Immature natural killer cell (primary cell): ENCODE measurements at regions not wholly inside any gene's neighbourhood (a gene's known extent, or its start where the extent isn't known, plus 50 kb on each side); places are given as distances from the start of the nearest gene placed in this dataset.
"Not testable (repeated sequence)": the region's sequence is repeated elsewhere in the genome, so short reads cannot be mapped to it uniquely, and the experiment has no call there.

Experiments used
- DNase-seq, 3 donors: peaks; one replicate each; pipeline ENCODE4 v3.0.0; 2022; ENCODE audit warnings: mixed read lengths in 1 of 3
- H3K27ac Mint-ChIP-seq, 6 donors: one replicate each; pipeline ENCODE4 v1.8.0; 2020; ENCODE audit warnings: mixed read lengths in 6 of 6, mild to moderate bottlenecking in 5 of 6, inconsistent platforms in 4 of 6, moderate library complexity in 3 of 6
- H3K27me3 Mint-ChIP-seq, 3 donors: one replicate each; pipeline ENCODE4 v1.8.0; 2020 to 2021; ENCODE audit warnings: low read depth in 3 of 3, mild to moderate bottlenecking in 3 of 3, mixed read lengths in 3 of 3, moderate library complexity in 3 of 3, inconsistent platforms in 1 of 3
- H3K36me3 Mint-ChIP-seq, 3 donors: one replicate each; pipeline ENCODE4 v1.8.0; 2020; ENCODE audit warnings: mixed read lengths in 3 of 3, inconsistent platforms in 2 of 3, mild to moderate bottlenecking in 2 of 3
- H3K4me1 Mint-ChIP-seq, 2 donors: one replicate each; pipeline ENCODE4 v1.8.0; 2020; ENCODE audit warnings: inconsistent platforms in 2 of 2, mild to moderate bottlenecking in 2 of 2, mixed read lengths in 2 of 2, moderate library complexity in 1 of 2
- H3K4me3 Mint-ChIP-seq, 5 donors: one replicate each; pipeline ENCODE4 v1.8.0; 2020; ENCODE audit warnings: mild to moderate bottlenecking in 5 of 5, mixed read lengths in 5 of 5, inconsistent platforms in 3 of 5, moderate library complexity in 3 of 5
- H3K9me3 Mint-ChIP-seq, 6 donors: one replicate each; pipeline ENCODE4 v1.8.0; 2020; ENCODE audit warnings: mild to moderate bottlenecking in 6 of 6, mixed read lengths in 6 of 6, inconsistent platforms in 4 of 6, moderate library complexity in 3 of 6

DNA sequence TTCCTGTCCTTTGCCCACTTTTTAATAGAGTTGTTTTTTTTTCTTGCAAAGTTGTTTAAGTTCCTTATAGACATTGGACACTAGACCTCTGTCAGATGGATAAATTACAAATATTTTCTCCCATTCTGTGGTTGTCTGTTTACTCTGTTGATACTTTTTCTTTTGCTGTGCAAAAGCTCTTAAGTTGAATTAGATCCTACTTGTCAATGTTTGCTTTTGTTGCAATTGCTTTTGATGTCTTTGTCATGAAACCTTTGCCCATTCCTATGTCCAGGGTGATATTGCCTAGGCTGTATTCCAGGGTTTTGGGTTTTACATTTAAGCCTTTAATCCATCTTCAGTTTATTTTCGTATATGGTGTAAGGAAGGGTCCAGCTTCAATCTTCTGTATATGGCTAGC lies 76.9 kb upstream of the AGR3 start:
- Mint-ChIP-seq H3K27ac (no peak overlapping the region), H3K4me3 (no peak overlapping the region), H3K27me3 (peaks cover 0 to 9% (median 2%) of the 10 kb centered on the region in 3 donors), H3K9me3 (peaks cover 0 to 1% (median 0%) of the 10 kb centered on the region in 6 donors), H3K36me3 (no peaks in the 10 kb centered on the region), H3K4me1 (no peaks in the 10 kb centered on the region)
- no peak for DNase-seq

DNA sequence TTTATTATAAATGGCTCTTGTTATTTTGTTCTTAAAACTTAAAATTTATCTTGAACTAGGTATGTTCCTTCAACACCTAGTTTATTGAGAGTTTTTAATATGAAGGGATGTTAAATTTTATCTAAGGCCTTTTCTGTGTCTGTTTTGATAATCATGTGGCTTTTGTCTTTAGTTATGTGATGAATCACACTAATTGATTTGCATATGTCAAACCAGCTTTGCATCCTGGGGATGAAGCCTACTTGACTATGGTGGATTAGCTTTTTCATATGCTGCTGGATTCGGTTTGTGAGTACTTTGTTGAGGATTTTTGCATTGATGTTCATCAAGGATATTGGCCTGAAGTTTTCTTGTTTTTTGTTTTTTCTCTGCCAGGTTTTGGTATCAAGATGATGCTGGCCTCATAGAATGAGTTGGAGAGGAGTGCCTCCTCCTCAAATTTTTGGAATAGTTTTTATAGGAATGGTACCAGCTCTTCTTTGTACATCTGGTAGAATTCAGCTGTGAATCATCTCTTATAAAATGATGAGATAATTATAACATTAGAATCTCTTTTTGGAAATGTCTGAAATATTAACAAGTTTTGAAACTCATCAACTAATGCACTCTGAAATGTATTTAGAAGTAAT lies 78.7 kb upstream of the AGR3 start:
- no peak overlapping the region for H3K4me3 Mint-ChIP-seq
- H3K27me3 Mint-ChIP-seq: peaks cover 0 to 9% (median 1%) of the 10 kb centered on the region in 3 donors
- no peaks in the 10 kb centered on the region for H3K4me1 Mint-ChIP-seq
- no peak for DNase-seq
- no peaks in the 10 kb centered on the region for H3K36me3 Mint-ChIP-seq
- H3K9me3 Mint-ChIP-seq: peaks cover 0 to 1% (median 0%) of the 10 kb centered on the region in 6 donors
- H3K27ac Mint-ChIP-seq: no peak overlapping the region

DNA sequence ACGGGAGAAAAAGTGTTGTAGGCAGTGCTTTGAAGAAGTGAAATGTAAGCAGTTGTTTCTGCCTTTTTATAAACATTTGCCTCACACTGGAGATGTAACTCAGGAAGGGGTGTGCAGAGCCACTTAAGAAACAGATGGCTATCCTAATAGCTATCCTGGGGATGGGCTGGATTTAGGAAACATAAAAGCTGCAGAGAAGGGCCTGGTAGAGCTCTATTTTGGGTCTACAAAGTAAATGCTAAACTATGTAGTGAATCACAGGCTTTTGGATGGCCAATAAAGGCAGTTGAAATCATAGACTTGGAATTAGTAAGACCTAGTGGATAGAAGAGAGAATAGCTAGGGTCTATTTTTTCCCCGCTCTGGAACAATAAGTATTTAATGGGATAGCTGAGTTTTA lies 79.9 kb upstream of the AGR3 start:
- Mint-ChIP-seq H3K4me3 (no peak overlapping the region), H3K27me3 (peaks cover 0 to 7% (median 1%) of the 10 kb centered on the region in 3 donors), H3K4me1 (no peaks in the 10 kb centered on the region), H3K9me3 (peaks cover 0 to 1% (median 0%) of the 10 kb centered on the region in 6 donors), H3K27ac (no peak overlapping the region), H3K36me3 (no peaks in the 10 kb centered on the region)
- no peak for DNase-seq

DNA sequence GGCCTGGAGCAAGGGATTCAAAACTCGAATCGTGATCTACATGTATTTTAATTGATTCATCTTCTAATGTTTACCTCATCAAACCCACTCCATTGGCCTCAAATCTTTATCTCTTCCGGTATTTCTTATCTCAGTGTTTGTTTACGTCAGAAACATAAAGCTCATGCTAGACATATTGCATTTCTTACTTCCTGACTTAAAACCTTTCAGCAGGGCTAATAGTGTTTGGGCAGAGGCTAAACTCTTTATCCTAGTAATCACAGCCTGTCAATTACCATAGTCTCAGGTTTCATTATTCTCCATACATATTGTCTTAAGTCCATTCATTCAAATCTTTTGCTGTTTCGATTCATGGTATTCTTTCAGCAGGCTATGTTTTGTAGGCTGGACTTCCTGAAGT lies 81.3 kb upstream of the AGR3 start:
- Mint-ChIP-seq H3K36me3 (no peaks in the 10 kb centered on the region), H3K9me3 (peaks cover 0 to 1% (median 0%) of the 10 kb centered on the region in 6 donors), H3K4me3 (no peak overlapping the region), H3K27ac (no peak overlapping the region), H3K27me3 (peaks cover 0 to 7% (median 4%) of the 10 kb centered on the region in 3 donors), H3K4me1 (no peaks in the 10 kb centered on the region)
- DNase-seq: no peak

DNA sequence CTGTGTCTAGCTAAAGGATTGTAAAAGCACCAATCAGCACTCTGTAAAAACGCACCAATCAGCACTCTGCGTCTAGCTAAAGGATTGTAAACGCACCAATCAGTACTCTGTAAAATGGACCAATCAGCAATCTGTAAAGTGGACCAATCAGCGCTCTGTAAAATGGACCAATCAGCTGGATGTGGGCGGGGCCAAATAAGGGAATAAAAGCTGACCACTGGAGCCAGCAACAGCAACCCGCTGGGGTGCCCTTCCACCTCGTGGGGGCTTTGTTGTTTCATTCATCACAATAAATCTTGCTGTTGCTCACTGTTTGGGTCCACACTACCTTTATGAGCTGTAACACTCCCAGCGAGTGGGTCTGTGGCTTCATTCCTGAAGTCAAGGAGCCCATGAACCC lies 83.9 kb upstream of the AGR3 start:
- not testable (repeated sequence) for H3K9me3 Mint-ChIP-seq, H3K4me3 Mint-ChIP-seq, H3K27ac Mint-ChIP-seq, H3K27me3 Mint-ChIP-seq, H3K36me3 Mint-ChIP-seq, DNase-seq, H3K4me1 Mint-ChIP-seq

DNA sequence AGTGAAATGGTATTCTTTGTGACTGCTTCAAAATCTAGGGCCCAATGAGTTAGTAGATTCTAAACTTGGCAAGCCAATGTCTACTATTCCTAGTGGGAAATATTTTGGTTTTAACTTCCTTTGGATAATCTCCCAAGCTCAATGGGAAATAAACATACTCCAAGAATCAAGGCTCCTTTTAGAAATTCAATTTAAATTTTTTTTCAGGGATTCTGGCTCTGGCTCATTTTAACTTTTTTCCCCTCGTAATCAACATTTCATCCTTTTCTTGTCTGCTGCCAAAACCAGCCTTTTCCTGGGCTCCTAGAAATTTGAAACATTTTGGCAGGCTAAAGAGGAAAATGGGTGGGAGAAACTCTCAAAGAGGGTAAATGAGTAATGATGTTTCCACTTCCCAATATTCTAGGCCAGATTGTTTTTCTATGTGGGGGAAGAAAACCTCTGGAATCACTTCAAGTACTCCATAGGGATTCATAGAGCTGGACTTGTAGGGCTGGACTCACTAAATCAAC lies 85.6 kb upstream of the AGR3 start:
- peaks cover 0 to 7% (median 3%) of the 10 kb centered on the region in 3 donors for H3K27me3 Mint-ChIP-seq
- H3K9me3 Mint-ChIP-seq: no peaks in the 10 kb centered on the region
- H3K4me3 Mint-ChIP-seq: no peak overlapping the region
- no peak overlapping the region for H3K27ac Mint-ChIP-seq
- H3K4me1 Mint-ChIP-seq: no peaks in the 10 kb centered on the region
- H3K36me3 Mint-ChIP-seq: no peaks in the 10 kb centered on the region
- no peak for DNase-seq

DNA sequence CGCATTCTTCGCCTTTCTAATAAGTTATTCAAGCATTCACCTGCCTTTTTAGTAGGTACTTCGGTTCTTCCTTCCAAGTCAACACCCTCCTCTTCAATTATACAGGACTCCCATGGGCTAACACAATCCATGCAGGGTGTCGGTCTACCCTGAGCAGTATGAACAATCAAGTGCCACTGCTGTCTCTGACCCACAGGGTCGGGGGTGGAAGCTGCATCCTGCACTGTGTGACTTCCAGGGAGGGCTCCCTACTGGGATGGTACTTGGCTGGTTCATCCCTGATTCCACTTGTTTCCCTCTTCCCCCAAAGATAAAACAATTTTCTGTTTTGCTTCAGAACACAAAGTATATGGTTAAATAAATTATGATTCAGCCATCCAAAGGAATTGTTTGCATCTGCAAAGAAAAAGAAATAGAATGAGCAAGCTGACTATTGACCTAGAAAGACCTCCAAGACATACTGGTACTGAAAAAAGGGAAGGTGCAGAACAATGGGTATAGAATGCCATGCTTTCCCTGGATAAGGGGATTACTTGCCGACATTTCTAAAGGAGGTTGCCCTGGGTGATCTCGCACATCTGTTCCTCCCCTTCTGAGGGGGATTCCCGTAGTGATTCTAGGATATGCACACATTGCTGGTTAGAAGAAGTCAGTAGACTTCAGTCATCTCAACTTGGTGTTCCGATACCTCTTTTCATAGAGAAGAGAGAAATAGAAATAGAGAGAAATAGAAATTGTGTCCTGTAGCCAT lies 89.1 kb upstream of the AGR3 start:
- Mint-ChIP-seq H3K4me3 (no peak overlapping the region), H3K27me3 (peaks cover 0 to 5% (median 5%) of the 10 kb centered on the region in 3 donors), H3K4me1 (no peaks in the 10 kb centered on the region), H3K27ac (no peak overlapping the region), H3K9me3 (no peaks in the 10 kb centered on the region), H3K36me3 (no peaks in the 10 kb centered on the region)
- no peak for DNase-seq

DNA sequence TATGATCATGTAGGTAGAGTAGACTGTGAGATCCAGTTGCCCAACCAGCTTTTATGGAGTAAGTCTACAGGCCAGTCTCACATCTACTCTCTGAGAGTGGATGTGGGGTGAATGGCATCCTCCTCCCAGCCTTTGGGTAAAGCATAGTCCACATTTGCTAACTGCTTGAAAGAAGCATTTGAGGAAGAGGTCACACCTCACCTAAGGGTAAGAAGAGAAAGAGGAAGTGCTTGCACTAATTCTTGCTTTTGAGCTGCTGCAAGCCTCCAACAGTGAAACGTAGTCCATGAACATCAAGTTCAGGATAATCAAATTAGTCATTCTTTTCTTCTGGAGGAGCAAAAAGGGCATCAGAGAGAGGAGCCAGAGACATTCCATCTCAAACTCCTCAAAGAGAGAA lies 93.9 kb upstream of the AGR3 start:
- Mint-ChIP-seq H3K9me3 (no peaks in the 10 kb centered on the region), H3K4me1 (no peaks in the 10 kb centered on the region), H3K36me3 (no peaks in the 10 kb centered on the region), H3K27me3 (peaks cover 2 to 8% (median 3%) of the 10 kb centered on the region in 3 donors), H3K4me3 (no peak overlapping the region), H3K27ac (no peak overlapping the region)
- DNase-seq: no peak

DNA sequence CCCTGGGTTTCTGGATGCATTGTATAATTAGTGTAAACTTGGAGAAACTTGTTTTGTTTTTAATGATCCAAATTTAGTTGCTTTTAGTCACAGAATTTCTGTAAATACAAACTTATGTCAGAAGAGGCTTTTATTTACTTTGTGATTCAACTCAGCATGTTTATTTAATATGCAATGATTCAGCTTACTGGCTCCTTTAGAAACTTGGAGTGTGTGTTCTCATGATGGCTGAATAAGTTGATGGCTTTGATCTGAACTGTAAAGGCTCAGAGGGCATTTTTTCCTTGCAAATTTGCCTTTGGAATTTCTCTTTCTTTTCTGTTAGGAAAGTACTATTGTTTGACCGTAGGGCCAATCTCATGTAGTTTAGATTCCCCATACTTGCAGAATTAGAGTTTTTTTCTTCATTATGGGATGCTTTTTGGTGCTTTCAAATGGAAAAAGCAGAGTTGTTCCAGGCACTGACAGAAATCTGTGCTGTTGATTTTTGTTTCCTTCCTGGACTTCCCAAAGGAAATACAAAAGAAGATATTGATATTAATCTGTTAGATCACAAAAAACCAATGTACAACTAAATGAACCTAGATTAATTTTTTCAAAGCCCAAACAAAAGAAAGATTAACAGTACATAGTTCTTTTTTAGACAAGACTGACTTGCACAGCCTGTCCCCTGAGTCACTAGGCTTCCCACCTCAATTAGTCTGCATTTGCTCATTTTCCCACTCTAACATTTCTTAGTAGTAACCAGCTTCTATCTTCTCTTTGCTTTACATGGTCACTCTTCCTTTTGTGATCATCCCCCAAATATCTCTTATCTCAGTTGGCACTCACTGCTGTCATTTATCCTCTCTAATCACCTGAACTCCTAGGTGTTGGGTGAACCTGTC lies 96.8 kb upstream of the AGR3 start:
- H3K27ac Mint-ChIP-seq: no peak overlapping the region
- H3K9me3 Mint-ChIP-seq: no peaks in the 10 kb centered on the region
- H3K27me3 Mint-ChIP-seq: peaks cover 2 to 8% (median 5%) of the 10 kb centered on the region in 3 donors
- no peak overlapping the region for H3K4me3 Mint-ChIP-seq
- no peak for DNase-seq
- no peaks in the 10 kb centered on the region for H3K36me3 Mint-ChIP-seq
- peaks cover 2 to 6% of the 10 kb centered on the region in 2 donors for H3K4me1 Mint-ChIP-seq

DNA sequence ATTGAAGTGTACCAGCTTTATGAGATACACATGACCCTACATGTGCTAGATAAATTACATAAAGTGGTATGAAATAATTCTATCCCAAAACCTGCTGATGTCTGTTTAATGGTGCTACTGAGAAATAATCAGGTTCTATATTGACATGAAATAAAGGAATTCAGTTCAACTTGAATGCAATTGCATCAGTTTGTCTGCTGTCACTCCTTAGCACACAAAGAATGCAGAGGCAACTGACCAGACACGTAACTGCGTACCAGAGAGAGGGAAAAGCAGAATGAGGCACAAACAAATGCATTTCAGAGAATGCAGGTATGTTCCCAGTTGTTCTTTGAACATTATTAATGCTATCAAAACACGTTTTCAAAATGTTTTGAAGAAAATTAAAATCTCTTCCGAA lies 98.8 kb upstream of the AGR3 start:
- no peak for DNase-seq
- peaks cover 2 to 8% (median 5%) of the 10 kb centered on the region in 3 donors for H3K27me3 Mint-ChIP-seq
- no peak overlapping the region for H3K4me3 Mint-ChIP-seq
- peaks cover 2 to 6% of the 10 kb centered on the region in 2 donors for H3K4me1 Mint-ChIP-seq
- no peak overlapping the region for H3K27ac Mint-ChIP-seq
- H3K9me3 Mint-ChIP-seq: no peaks in the 10 kb centered on the region
- no peaks in the 10 kb centered on the region for H3K36me3 Mint-ChIP-seq

DNA sequence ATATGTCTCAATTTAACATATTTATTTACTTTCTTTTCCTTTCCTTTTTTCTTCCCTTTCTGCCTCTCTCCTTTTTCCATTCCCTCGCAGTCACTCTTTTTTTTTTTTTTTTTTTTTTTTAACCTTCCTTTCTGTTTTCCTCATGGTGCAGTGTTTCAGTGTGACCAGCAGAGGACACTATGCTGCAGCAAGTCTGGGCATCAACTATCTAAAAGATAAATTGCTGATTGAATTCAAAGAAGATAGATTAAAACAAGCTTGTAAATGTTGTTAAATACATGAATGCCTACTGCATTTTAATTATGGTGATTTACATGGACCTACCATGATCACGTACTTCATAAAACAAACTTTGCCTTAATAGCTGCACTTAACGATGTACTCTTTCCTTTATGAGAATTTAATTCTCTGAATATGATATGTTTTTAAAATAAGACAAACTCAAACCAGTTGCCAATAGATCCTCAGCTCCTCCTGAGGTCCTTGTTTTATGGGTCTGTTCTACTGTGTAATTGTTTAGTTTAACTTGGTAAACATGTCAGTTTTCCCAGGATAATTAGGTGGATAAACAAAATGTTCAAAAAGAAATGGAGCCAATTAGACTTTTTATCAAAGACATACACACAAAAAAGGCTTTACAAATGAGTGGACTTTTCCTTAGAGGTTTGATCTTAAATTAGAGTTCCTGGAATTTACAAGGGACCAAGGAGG lies 101.0 kb upstream of the AGR3 start:
- Mint-ChIP-seq H3K4me3 (peak overlapping the region in 1 of 5 donors; percentile 71), H3K4me1 (peaks cover 2 to 6% of the 10 kb centered on the region in 2 donors), H3K27me3 (peaks cover 0 to 5% (median 2%) of the 10 kb centered on the region in 3 donors), H3K36me3 (no peaks in the 10 kb centered on the region), H3K27ac (peak overlapping the region in 1 of 6 donors; percentile 17), H3K9me3 (no peaks in the 10 kb centered on the region)
- peak; percentile 21 to 30 (median 28) for DNase-seq

DNA sequence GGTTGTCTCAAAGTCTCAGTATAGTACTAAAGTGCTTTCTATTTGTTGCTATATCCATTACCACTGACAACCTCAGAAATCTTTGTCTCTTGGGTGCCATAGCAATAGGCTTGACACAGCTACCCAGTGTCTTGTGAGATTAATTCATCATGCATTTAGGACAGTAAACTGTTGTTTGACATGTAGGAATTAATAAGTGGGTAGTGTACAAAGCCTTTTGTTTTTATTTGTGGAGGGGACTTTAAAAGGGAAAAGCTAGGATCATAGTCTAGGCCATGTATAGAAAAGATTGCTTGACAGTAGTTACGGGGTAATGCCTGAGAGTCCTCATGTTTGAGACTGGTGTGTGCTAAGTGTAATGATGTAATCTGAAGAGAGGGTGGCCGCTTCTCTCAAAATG lies 102.6 kb upstream of the AGR3 start:
- H3K27ac Mint-ChIP-seq: no peak overlapping the region
- H3K4me3 Mint-ChIP-seq: no peak overlapping the region
- H3K4me1 Mint-ChIP-seq: peaks cover 2 to 6% of the 10 kb centered on the region in 2 donors
- peaks cover 0 to 5% (median 0%) of the 10 kb centered on the region in 3 donors for H3K27me3 Mint-ChIP-seq
- H3K9me3 Mint-ChIP-seq: no peaks in the 10 kb centered on the region
- DNase-seq: no peak
- no peaks in the 10 kb centered on the region for H3K36me3 Mint-ChIP-seq

DNA sequence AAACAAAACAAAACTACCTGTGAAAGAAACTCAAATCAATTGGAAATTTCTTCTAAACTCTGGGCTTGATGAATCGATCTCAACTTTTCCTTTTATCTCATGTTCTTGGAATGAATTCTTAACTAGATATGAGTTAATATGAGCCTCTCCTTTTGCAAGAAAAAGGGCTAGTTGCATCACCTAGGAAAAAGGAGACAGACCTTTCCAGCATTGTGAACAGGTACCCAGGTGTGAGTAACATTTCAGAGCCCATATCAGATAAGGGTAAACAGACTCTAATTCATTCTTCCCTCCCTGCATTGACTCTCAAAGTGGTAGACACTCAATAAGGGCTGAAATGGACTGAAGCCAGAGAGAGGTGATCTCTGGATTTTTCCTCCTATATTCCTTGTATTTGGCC lies 103.8 kb upstream of the AGR3 start:
- Mint-ChIP-seq H3K27me3 (peaks cover 0 to 5% (median 0%) of the 10 kb centered on the region in 3 donors), H3K36me3 (no peaks in the 10 kb centered on the region), H3K4me3 (no peak overlapping the region), H3K4me1 (peaks cover 2 to 6% of the 10 kb centered on the region in 2 donors), H3K9me3 (no peaks in the 10 kb centered on the region), H3K27ac (no peak overlapping the region)
- no peak for DNase-seq
